Upper lobe of left lung (tissue), 4 donors: ENCODE measurements at regions not wholly inside any gene's neighbourhood (a gene's known extent, or its start where the extent isn't known, plus 50 kb on each side); places are given as distances from the start of the nearest gene placed in this dataset.

Experiments
- POLR2A ChIP-seq, 4 donors: fragments of 450-650 bp; IDR thresholded peaks; one replicate each; pipeline ENCODE4 v1.5.1; 2016 to 2017; ENCODE audit warnings: antibody characterized with exemption in 4 of 4, mild to moderate bottlenecking in 2 of 4
- POLR2AphosphoS5 ChIP-seq, 2 donors: sonication (generic); formaldehyde crosslinking; IDR thresholded peaks; one replicate each; pipeline ENCODE4 v1.5.1; 2017; ENCODE audit warnings: antibody characterized with exemption in 2 of 2
- TF ChIP-seq, protein P1 (sequence below), 6 experiments: fragments of 450-650 bp in 4 of 6; fragments of 200-600 bp in 2 of 6; sonication (generic) in 2 of 6; IDR thresholded peaks; one replicate each; pipeline ENCODE4 v1.5.1; 2016 to 2019; ENCODE audit warnings: antibody characterized with exemption in 6 of 6

GRCh38 chr12:131468206-131468605 lies 242.7 kb upstream of the SFSWAP start:
- TF ChIP-seq, protein P1, sequence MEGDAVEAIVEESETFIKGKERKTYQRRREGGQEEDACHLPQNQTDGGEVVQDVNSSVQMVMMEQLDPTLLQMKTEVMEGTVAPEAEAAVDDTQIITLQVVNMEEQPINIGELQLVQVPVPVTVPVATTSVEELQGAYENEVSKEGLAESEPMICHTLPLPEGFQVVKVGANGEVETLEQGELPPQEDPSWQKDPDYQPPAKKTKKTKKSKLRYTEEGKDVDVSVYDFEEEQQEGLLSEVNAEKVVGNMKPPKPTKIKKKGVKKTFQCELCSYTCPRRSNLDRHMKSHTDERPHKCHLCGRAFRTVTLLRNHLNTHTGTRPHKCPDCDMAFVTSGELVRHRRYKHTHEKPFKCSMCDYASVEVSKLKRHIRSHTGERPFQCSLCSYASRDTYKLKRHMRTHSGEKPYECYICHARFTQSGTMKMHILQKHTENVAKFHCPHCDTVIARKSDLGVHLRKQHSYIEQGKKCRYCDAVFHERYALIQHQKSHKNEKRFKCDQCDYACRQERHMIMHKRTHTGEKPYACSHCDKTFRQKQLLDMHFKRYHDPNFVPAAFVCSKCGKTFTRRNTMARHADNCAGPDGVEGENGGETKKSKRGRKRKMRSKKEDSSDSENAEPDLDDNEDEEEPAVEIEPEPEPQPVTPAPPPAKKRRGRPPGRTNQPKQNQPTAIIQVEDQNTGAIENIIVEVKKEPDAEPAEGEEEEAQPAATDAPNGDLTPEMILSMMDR (IDR thresholded peaks at IDR 0.05) = no peak
- TF ChIP-seq POLR2A (IDR thresholded peaks at IDR 0.05) = no peak
- no peak for TF ChIP-seq POLR2AphosphoS5 (IDR thresholded peaks at IDR 0.05)
